Ascending aorta (tissue), 2 donors: ENCODE measurements at regions not wholly inside any gene's neighbourhood (a gene's known extent, or its start where the extent isn't known, plus 50 kb on each side); places are given as distances from the start of the nearest gene placed in this dataset.

ENCODE experiments used
- DNase-seq, 2 donors: peaks; one replicate each; pipeline ENCODE4 v3.0.0-alpha.2; 2019; ENCODE audit warnings: low spot score in 2 of 2
- H3K27ac ChIP-seq, 2 donors: fragments of 200-600 bp; sonication (generic); one replicate each; pipeline ENCODE4 v1.5.1; 2016 to 2017; ENCODE audit warnings: mild to moderate bottlenecking in 1 of 2
- H3K27me3 ChIP-seq: fragments of 200-600 bp; sonication (generic); one replicate; pipeline ENCODE4 v1.5.1; 2017
- H3K36me3 ChIP-seq, 2 donors: fragments of 200-600 bp; sonication (generic); one replicate each; pipeline ENCODE4 v1.5.1; 2016
- H3K4me1 ChIP-seq, 2 donors: fragments of 200-600 bp; sonication (generic); one replicate each; pipeline ENCODE4 v1.5.1; 2016 to 2017; ENCODE audit warnings: mild to moderate bottlenecking in 1 of 2
- H3K4me3 ChIP-seq, 2 donors: fragments of 200-600 bp; sonication (generic); one replicate each; pipeline ENCODE4 v1.5.1; 2016 to 2017; ENCODE audit warnings: mild to moderate bottlenecking in 1 of 2
- H3K9me3 ChIP-seq, 2 donors: fragments of 200-600 bp; sonication (generic); one replicate each; pipeline ENCODE4 v1.5.1; 2016
- CTCF ChIP-seq, 3 experiments: fragments of 200-600 bp in 2 of 3; fragments of 450-650 bp in 1 of 3; sonication (generic) in 2 of 3; IDR thresholded peaks; one replicate each; pipeline ENCODE4 v1.5.1; 2016 to 2019; ENCODE audit warnings: antibody characterized with exemption in 3 of 3, mild to moderate bottlenecking in 1 of 3, moderate library complexity in 1 of 3
- intact Hi-C: fragments of 100-400 bp; cut with DNase I; formaldehyde crosslinking; loops from one replicate; pipeline ENCODE4 v1.15.1; 2023

GRCh38 chr6:30801950-30802349, 57.6 kb upstream of the IER3 start:
- TF ChIP-seq CTCF (IDR thresholded peaks at IDR 0.05): no peak
- Histone ChIP-seq H3K4me1 (peaks cover 6 to 15% of the 10 kb centered on the region in 2 donors), H3K27ac (no peak overlapping the region), H3K27me3 (no peaks in the 10 kb centered on the region), H3K9me3 (no peaks in the 10 kb centered on the region), H3K36me3 (no peaks in the 10 kb centered on the region), H3K4me3 (no peak overlapping the region)
- DNase-seq: no peak
- intact Hi-C loops: no loop called here

DNA sequence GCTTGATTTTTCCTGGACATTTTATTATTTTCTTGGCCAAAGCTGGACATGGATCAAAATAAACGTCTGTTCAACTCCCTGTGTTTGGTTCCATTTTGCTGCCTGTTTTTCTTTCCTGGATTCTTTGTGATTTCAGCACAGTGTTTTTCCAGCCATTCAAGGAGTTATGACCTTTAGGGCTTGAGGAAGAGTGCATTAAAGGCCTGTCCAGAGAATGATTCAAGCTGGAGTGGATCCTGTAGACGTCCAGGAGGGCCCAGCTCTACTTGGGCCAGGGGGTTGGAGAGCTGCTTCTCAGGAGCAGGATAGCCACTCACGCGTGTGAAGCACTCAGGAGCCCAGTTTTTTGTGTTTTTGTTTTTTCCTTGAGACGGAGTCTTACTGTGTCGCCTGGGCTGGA, 56.5 kb upstream of the IER3 start:
- Histone ChIP-seq H3K27me3 (no peaks in the 10 kb centered on the region), H3K27ac (peak overlapping the region; percentile 83 to 90), H3K4me3 (no peak overlapping the region), H3K4me1 (peaks cover 6 to 15% of the 10 kb centered on the region in 2 donors), H3K36me3 (no peaks in the 10 kb centered on the region), H3K9me3 (no peaks in the 10 kb centered on the region)
- intact Hi-C loops: no loop called here
- TF ChIP-seq CTCF (IDR thresholded peaks at IDR 0.05): no peak
- no peak for DNase-seq

DNA sequence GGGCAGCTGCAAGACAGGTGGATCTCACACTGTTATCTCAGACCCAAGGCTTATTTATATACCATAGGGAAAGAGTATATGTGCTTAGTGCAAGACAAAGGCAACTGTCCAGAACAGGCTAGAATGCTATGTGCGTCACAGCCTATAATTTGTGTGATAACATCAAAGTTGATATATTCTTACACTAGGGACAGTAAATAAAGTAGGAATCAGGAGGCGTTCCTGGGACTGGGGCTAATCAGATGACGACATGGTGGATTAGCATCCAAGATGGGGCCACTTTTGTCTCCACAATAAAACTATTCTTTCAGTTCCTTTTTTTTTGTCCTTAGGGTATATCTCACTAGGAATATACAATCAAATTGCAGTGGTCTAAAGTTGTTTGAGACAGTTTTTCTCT, 54.9 kb upstream of the IER3 start:
- no peaks in the 10 kb centered on the region for H3K27me3 ChIP-seq
- no peaks in the 10 kb centered on the region for H3K9me3 ChIP-seq
- no peak overlapping the region for H3K27ac ChIP-seq
- no peak for TF ChIP-seq CTCF (IDR thresholded peaks at IDR 0.05)
- H3K4me3 ChIP-seq: no peak overlapping the region
- peaks cover 6 to 15% of the 10 kb centered on the region in 2 donors for H3K4me1 ChIP-seq
- intact Hi-C loops: no loop called here
- H3K36me3 ChIP-seq: no peaks in the 10 kb centered on the region
- DNase-seq: no peak

- no peaks in the 10 kb centered on the region for H3K27me3 ChIP-seq
- no peaks in the 10 kb centered on the region for H3K9me3 ChIP-seq
- H3K27ac ChIP-seq: no peak overlapping the region
- TF ChIP-seq CTCF (IDR thresholded peaks at IDR 0.05): no peak
- H3K36me3 ChIP-seq: no peaks in the 10 kb centered on the region
- H3K4me3 ChIP-seq: no peak overlapping the region
- H3K4me1 ChIP-seq: peaks cover 6 to 15% of the 10 kb centered on the region in 2 donors
- DNase-seq: no peak
- intact Hi-C loops: no loop called here
Measured at GRCh38 chr6:30798494-30798893, 54.1 kb upstream of the IER3 start.

GRCh38 chr6:30795549-30796293, 51.4 kb upstream of the IER3 start:
- Histone ChIP-seq H3K36me3 (no peaks in the 10 kb centered on the region), H3K4me1 (peaks cover 0 to 11% of the 10 kb centered on the region in 2 donors), H3K9me3 (no peaks in the 10 kb centered on the region), H3K4me3 (no peak overlapping the region), H3K27ac (no peak overlapping the region), H3K27me3 (no peaks in the 10 kb centered on the region)
- intact Hi-C loops: no loop called here
- no peak for TF ChIP-seq CTCF (IDR thresholded peaks at IDR 0.05)
- DNase-seq: no peak
